Left colon (tissue), 2 donors: ENCODE measurements at regions not wholly inside any gene's neighbourhood (a gene's known extent, or its start where the extent isn't known, plus 50 kb on each side); places are given as distances from the start of the nearest gene placed in this dataset.

Experiments
- ATAC-seq: fragments of 200-7000 bp; cut with Tn5 transposase; one replicate; pipeline ENCODE4 v1.9.1; 2020; ENCODE audit warnings: mild to moderate bottlenecking, moderate library complexity
- DNase-seq, 2 donors: peaks; one replicate each; pipeline ENCODE4 v3.0.0-alpha.2; 2020
- intact Hi-C, 2 donors: fragments of 100-400 bp; cut with DNase I in 1 of 2; cut with micrococcal nuclease in 1 of 2; formaldehyde crosslinking; loops; one replicate each; pipeline versions ENCODE4 v1.11.2 to v1.14.0; 2022; cut with DNase I, micrococcal nuclease
- donor health status: DM: no; HTN: no; CAD: no.
- donor health status: DM: yes; HTN: yes; CAD: no.

DNA sequence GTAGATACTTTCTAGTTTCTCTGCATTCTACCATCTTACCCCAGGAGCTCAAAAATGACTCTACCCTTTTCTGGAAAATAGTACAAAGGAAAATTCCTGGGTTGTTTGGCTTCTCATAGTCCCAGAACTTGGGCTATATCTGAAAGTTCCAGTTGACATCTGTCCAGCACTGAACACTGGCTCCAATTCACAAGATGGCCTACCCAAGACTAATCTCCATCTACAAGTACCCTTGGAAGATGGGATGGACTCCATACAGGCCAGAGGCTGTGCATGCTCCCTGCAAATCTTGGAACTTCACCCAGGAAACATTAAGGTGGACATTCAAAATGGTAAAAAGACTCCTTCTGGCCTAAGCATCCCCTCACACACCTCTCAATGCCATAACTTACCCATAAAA, 427.1 kb downstream of the DTWD2 start:
- intact Hi-C loops: no loop called here
- no peak for ATAC-seq
- no peak for DNase-seq

DNA sequence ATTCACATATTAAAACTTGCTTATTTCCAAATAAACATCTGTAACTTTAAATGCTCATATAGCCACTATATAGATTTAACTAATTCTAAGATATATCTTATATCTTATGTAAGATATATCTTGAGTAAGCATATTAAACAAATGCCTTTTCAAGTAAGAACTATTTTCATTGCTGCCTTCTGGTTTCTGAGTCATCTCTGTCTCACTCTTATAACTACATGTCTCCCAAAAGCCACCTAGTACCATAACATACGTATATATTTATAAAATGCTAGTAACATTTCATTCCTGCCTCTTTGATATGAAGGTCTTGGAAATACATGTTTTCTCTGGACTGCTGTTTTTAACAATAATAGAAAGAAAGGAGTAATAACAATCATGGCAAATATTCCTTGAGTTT, 429.5 kb downstream of the DTWD2 start:
- ATAC-seq (no peak), DNase-seq (no peak)
- intact Hi-C loops: no loop called here

DNA sequence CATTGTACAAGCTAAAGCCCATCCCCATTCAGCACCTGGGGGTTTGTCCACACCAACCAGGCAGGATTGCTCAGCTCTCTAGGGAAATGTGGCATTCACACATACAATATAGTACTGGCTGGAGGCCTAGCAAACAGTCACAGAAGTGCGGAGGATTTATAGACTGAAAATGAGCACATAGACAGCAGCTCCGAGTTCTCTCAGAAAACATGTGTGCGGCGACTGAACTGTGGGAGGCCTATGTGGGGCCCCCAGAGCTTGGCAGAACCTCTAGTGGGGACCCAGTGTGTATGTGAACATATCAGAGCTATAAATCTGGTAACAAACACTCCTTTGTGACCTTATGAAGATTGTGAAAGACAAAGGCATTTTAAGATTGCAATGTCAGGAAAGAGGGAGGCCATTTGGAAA, 431.1 kb downstream of the DTWD2 start:
- intact Hi-C loops: no loop called here
- DNase-seq (no peak), ATAC-seq (no peak)

DNA sequence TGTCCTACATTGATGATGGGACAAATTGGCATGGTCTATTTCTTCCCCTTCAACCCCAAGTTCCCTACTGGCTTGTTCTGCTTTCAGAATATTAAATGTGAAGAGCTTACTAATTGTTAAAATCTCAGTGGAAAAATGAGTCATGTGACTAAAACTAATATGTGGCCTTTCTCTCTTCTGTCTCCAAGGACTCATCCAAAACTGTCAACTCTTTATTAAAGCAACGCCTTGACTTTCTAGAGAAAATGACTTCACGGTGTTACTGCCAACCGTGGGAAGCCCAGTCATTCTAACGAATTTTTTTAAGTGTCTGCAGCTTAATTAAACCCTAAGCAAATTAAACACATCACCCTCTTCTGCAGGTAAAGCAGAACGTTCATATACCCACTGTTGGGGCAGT, 431.6 kb downstream of the DTWD2 start:
- DNase-seq: no peak
- no peak for ATAC-seq
- intact Hi-C loops: no loop called here

DNA sequence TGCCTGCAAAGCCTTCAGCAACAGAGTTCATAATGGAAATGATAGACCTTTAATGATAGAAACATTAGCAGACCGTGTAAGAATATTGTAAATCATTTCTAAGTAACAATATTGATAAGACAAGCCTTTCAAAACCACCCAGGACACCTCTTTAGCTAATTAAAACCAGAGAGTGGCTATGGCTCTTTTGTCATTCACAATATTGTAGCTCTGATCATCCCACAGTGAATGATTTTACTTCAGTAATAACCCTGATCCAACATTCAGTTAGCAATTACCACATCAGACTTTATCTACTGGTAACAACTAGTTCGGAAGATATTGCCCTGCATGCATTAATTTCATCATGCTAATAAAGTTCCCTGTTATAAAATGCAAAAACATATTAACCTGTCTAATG, 432.6 kb downstream of the DTWD2 start:
- no peak for ATAC-seq
- DNase-seq: no peak
- intact Hi-C loops: no loop called here

DNA sequence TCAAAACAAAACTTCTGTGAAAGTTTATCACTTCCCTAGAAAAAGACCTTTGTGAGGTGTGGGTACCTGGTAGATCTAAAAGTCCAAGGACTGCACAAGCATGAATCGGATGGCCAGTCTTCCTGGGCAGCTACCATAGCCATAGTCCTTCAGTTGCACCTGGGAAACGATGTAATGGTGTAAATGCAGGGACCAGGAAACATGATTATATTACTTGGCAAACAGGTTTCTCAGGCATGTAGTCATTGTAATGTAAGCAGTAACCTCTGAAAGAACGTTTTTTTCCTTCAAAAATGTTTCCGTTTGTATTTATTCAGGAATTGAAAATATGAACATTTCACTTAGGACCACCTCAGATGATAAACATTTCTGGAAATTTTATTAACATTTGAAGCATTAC, 433.4 kb downstream of the DTWD2 start:
- intact Hi-C loops: no loop called here
- ATAC-seq: no peak
- no peak for DNase-seq

DNA sequence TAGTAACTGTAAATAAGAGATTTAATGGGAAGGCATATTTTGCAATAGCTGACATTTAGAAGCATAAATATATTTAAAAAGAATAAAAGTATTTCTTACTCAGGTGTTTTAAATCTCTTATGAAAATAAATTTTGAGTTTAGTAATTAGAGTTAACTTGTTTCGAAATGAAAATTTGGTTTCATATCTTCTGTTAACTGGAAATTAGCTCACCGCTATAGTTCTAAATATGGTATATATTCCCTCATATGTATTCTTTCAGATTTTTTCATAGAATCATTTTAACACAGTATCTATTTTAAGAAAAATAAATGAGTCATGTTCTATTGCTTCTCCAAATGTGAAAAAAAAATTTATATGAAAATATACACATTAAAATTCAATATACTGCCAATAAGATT, 434.1 kb downstream of the DTWD2 start:
- intact Hi-C loops: no loop called here
- no peak for DNase-seq
- ATAC-seq: no peak

DNA sequence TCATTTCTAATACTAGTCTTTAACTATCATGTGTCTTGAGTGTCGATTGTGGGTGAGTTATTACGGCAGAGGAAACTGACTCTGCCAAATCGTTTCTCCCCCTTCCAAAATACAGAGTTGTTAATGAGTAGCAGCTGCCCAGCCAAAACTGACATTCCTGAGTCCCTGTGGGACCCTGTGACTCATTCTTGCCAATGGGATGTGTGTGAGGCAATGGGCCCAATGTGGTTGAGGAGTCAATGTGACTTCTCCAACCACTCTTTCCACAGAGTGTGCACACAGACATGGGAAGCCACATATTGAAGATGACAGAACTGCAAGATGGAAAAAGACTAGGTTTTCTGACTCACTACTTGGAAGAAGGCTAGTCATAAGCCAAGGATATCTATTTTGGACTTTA, 434.7 kb downstream of the DTWD2 start:
- ATAC-seq (no peak), DNase-seq (no peak)
- intact Hi-C loops: no loop called here

DNA sequence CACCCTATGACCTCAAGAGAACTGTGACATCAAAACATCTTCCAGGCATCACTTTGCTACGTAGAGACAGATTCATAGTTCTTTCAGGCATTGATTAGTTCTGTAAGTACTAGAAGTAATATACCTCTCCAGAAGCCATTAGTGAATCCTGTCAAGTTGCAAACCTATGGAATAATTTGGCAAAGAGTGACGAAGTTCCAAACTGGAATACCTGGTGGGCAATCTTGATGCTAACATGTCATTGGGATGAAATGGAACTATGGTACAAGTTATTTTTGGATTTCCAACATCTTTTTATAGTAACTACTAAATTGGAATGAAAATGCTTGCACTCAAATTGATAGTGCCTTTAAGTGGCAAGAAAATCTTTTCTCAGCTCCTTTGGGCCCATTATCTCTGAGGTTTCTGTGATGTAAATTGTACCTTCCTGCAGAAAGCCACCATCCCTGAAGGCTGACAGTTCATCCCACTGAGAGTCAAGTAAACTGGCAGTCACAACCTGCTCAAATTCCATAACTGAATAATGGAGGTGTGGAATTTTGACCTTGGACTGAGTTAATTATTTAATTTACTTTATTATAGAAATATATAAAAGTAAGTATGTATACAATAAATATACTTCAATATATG, 435.5 kb downstream of the DTWD2 start:
- intact Hi-C loops: no loop called here
- ATAC-seq: no peak

DNA sequence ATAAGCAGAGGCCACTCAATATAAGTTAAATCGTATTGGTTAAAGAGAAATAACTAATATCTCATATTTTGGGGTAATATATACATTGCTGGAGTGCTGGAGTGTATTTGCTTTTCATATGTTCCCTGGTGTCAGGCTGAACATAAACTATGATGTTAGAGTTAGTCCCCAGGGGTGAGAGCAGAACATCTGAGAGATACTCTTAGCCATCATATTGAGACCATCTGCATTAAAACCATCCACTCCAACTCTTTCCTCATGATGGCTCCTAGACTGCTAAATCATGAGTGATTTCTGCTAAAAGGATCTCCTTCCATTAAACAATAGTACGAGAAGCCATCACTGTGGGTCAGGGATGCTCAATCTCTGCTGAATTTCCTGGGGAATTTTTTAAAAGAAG, 436.2 kb downstream of the DTWD2 start:
- DNase-seq (no peak), ATAC-seq (no peak)
- intact Hi-C loops: no loop called here

More for the DNA sequence above, 435.5 kb downstream of the DTWD2 start:
- DNase-seq: no peak

DNA sequence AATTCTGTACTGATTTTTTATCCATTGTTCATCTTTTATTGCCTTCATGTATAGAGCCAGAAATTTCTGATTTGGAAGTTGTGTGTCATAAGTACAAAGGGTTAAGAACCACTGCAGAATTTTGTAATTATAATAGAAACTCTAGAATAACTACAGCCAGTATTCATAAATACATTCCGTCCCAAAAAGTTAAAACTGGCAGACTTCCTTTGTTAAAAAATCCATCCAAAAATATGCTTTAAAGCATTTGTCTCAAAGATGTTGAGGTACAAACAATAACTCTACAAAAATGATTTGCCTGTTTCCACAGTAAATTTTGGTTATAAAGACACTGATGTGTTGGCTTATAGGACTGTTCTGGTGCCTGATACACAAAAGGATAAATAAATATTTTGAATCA, 436.6 kb downstream of the DTWD2 start:
- DNase-seq (no peak), ATAC-seq (no peak)
- intact Hi-C loops: no loop called here

DNA sequence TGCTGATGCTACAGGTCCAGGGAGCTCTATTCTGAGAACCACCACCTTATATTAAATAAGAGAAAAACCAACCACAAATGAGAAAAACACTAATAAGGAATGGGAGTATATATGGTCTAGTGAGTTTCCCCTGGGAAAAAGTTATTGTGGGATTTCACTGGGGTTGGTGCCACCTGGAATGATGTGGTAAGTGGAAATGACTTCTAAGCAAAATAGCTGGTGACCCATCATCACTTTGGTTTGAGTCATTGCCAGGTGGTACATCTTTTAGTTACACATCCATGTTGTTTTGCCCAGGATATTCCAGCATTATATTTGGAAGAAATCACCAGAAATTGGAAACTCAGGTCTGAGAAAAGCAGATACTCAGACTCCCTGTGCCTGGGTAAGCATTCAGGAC, 437.3 kb downstream of the DTWD2 start:
- ATAC-seq (no peak), DNase-seq (no peak)
- intact Hi-C loops: no loop called here

DNA sequence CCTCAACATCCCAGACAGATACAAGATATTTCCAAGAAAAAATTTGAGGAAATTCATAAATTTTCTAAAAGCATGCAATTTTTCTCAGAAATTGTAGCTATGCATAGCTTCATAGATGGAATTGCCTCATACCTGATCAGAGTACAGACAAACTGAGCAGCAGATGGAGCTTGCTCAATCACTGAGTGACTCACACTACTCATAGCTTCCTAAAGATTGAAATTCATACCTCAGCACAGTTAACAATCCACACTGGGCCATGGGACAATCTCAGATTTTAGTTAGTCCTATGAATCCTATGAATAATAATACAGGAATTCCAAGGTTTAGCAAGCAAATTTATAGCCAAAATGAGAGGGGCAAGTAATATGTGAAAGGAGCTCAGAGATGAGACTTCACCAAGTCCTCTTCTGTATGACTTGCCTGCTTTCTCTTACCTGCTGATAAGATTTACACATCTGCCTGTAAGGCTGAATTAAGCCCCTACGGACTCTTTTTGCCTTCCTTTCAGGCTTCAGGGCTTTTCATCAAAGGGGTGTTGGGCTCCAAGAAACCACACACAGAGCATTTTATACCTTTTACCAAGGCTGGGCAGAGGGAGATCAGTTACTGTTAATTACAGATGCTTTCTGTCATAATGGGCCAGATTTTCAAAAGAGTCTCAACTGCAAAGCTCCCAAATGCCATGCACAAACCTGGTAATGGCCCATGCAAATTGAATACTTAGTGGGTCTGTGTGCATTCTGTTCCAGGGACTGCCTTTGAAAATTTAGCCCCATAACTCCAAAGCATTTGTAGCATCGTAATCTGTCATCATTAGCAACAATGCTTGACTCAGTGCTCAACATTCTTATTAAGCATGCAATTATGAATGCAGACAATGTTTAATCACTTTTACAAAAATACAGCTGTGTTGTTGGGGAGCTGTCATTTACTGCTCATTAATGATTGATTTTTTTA, 439.3 kb downstream of the DTWD2 start:
- intact Hi-C loops: no loop called here
- ATAC-seq: no peak
- DNase-seq: no peak

DNA sequence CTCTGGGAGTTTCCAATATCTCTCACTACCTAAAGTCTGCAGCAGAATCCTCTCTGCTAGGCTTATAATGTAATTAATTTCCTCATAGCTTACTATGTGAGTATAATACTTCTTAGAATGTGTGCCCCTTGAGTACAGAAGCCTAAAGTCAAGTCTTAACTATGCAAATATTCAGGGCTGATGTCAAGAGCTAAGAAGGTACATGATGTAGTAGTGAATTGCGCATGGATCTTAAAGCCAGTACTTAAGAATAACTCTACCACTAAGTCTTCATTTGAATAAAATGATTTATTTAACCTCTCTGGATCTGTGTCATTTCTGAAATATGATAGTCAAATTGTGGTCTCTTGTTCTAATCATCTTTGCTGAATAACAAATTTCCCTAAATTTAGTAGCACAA, 442.9 kb downstream of the DTWD2 start:
- DNase-seq (no peak), ATAC-seq (no peak)
- intact Hi-C loops: no loop called here

DNA sequence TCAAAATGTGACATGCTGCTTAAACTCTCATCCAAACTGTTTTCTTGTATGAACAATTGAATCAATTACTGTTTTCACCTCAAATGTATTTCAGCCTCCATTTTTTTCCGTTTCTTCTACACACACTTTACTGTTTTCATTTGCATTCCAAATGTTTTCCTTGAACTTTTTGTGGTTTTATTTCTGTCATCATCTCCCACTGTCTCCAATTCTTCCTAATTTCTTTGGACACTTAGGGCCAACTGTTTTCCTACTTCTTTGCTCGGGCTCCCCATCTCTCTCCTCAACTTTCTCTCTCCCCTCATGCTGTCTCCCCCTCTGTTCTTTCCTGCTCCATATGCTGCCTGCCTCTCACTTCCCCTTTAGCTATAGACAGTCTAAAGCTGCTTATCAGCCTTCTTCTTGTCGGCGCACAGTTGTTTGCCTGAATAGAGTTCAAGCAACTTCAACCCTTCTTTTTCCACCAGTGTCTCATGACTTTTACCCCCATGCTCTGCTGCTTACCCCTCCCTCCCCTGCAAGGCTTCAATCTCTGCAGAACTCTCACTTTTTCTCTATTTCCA, 443.4 kb downstream of the DTWD2 start:
- intact Hi-C loops: no loop called here
- DNase-seq: no peak
- no peak for ATAC-seq

DNA sequence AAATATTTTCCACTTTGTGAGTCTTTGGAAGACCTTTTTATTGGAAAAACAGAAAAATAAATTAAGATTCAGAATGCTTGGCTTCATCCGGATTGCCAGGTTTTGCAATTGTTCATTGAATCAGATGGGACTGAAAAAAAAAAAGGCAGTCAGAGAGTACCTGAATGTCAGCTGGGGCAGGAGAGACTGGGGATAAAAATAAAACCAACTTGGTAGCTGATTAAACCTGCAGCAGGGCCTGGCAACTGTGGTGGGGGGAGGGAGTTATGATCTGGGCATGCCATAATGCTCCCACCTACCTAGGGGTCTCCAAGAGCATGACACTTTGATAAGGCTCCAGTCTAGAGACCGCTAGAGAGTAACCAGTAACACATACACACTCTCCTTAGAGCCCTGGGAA, 454.4 kb downstream of the DTWD2 start:
- DNase-seq (no peak), ATAC-seq (no peak)
- intact Hi-C loops: no loop called here

DNA sequence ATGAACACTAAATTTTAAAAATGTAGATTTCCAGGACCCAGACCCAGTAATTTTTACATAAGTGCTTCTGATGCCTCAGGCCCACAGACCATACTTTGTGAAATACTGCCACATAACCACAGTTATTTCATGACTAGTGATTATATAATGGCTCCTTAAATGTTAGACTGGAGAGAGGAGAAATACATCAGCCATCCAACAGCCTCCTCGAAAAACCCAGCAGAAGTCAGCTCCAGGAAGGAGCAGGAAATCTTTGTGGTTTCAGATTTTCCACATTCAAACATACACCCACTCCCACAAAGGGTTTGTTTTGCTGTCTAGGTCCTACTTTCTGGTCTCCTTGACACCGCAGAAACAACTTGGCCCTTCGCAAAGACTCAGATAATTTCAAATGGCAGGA, 455.2 kb downstream of the DTWD2 start:
- ATAC-seq: no peak
- intact Hi-C loops: no loop called here
- DNase-seq: no peak

DNA sequence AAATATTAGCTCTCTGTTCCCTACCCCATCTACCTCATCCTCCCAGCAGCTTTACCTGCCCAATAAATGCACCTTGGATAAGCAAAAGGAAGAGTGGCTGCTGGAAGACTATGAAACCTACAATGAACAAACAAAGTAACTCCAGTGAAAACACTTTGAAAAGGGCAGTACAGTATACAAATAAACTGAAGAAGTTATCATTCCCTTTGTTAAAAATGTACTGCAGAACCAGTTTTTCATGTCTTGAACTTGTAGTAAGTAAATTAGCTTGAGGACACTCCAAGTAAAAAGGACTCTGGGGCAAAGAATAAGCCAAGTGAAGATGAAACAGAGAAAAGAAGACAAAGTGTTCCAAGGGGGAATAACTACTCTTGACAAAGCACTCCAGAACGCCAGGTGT, 457.1 kb downstream of the DTWD2 start:
- DNase-seq (no peak), ATAC-seq (no peak)
- intact Hi-C loops: no loop called here

DNA sequence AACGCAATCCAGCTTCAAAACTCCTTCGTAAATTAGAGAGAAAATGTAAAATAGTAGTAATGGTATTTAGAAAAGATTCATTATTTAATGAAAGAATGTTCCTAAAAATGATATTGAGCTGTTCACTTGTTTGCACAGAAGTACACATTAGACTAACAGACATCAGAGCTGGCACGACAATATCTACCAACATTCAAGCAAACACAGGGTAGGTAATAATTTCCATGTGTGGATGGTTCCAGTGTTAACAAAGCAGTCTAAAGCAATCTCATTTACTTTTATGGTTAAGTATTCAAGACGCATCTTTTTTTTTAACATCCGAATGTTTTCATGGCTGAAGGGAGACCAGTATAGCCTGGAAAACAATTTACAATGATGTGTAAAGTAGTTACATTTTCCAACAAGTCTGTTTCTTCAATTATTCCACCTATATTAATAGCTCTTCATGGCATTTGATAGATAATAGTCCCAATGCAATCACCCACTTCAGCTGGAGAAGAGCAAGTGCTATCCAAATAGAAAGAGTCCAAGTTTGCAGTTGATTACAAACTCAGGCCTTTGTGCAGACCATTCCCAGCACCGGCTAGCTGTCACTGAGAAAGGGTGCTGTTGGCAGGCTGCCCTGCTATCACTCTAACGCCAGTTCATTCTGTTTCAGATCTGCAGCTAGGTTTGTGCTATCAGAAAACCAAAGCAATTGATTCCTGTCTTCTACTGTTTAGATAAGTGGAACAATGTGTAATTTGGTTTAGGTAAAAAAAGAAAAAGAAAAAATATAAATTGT, 458.8 kb downstream of the DTWD2 start:
- intact Hi-C loops: no loop called here
- no peak for ATAC-seq
- DNase-seq: no peak

DNA sequence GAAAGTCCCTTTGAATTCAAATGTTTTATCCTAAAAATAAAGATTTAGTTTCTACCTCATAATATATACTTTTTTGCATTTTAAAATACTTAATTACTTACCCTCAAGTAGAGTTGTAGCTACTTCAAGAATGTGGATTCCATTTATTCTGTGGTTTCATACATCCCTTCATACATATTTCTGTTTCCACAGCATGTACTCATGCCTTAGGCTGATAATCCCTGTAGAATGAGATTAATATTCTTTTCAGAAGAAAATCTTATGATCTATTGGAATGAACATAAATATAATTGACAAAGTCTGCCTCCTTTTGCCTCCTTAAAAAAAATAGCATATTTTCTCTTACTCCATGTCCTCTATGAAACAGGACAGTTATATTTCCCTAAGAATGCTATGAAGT, 465.7 kb downstream of the DTWD2 start:
- intact Hi-C loops: no loop called here
- DNase-seq: no peak
- ATAC-seq: no peak
